ENCODE measurements at regions not wholly inside any gene's neighbourhood (a gene's known extent, or its start where the extent isn't known, plus 50 kb on each side); places are given as distances from the start of the nearest gene placed in this dataset.
A peak's percentile ranks its signal among the peaks of the same experiment; 100 is the strongest.

GRCh38 chr7:114109304-114109703 is 190.5 kb upstream of the PPP1R3A start:
- no peak for DNase-seq
- Mint-ChIP-seq H3K27ac (no peak overlapping the region), H3K4me3 (no peak overlapping the region), H3K4me1 (no peaks in the 10 kb centered on the region), H3K27me3 (peaks cover 10% of the 10 kb centered on the region), H3K36me3 (no peaks in the 10 kb centered on the region), H3K9me3 (ENCODE audit: low read depth) (no peaks in the 10 kb centered on the region)
- CTCF ChIA-PET = no interaction called here
- ATAC-seq = no peak

- Mint-ChIP-seq H3K36me3 (no peaks in the 10 kb centered on the region), H3K27me3 (peaks cover 13% of the 10 kb centered on the region), H3K9me3 (ENCODE audit: low read depth) (no peaks in the 10 kb centered on the region), H3K4me3 (no peak overlapping the region), H3K4me1 (no peaks in the 10 kb centered on the region), H3K27ac (no peak overlapping the region)
- CTCF ChIA-PET = no interaction called here
- ATAC-seq (no peak), DNase-seq (no peak)
Measured at GRCh38 chr7:114108510-114108909, 189.7 kb upstream of the PPP1R3A start.

DNA sequence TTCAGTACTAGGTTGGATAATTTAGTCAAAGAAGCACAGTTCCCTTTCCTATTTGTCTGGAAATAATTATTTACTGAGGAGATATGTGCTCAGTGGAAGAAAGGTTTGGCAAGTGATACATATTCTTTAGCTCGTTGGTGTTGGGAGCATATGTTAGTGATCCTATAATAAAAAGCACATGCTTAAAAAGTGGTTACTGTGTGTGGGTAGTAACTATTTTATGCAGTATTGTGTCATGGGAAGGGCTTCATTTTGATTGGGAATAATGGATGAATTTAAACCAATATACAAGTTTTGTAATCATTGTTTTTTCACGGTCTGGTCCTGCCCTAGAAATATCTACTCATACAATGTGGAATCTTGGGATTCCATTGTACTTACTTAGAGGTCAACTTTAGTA is 188.7 kb upstream of the PPP1R3A start:
- DNase-seq (no peak), ATAC-seq (no peak)
- Mint-ChIP-seq H3K9me3 (ENCODE audit: low read depth) (no peaks in the 10 kb centered on the region), H3K27me3 (peaks cover 18% of the 10 kb centered on the region), H3K27ac (no peak overlapping the region), H3K4me3 (no peak overlapping the region), H3K4me1 (no peaks in the 10 kb centered on the region), H3K36me3 (no peaks in the 10 kb centered on the region)
- CTCF ChIA-PET = interaction anchor here (0.6 kb wide), 1 partner anchor 983 kb away, joined by 4 read pairs; no protein-coding TSS in a partner anchor

GRCh38 chr7:114104035-114104434 is 185.2 kb upstream of the PPP1R3A start:
- no peak for DNase-seq
- Mint-ChIP-seq H3K4me3 (no peak overlapping the region), H3K4me1 (no peaks in the 10 kb centered on the region), H3K27me3 (peaks cover 22% of the 10 kb centered on the region), H3K36me3 (no peaks in the 10 kb centered on the region), H3K27ac (no peak overlapping the region), H3K9me3 (ENCODE audit: low read depth) (no peaks in the 10 kb centered on the region)
- CTCF ChIA-PET = no interaction called here
- ATAC-seq = no peak

GRCh38 chr7:114102996-114103395 is 184.2 kb upstream of the PPP1R3A start:
- H3K27me3 Mint-ChIP-seq = peaks cover 22% of the 10 kb centered on the region
- H3K9me3 Mint-ChIP-seq (ENCODE audit: low read depth) = no peaks in the 10 kb centered on the region
- no peaks in the 10 kb centered on the region for H3K36me3 Mint-ChIP-seq
- ATAC-seq (no peak), DNase-seq (no peak)
- H3K4me3 Mint-ChIP-seq = no peak overlapping the region
- H3K4me1 Mint-ChIP-seq = no peaks in the 10 kb centered on the region
- CTCF ChIA-PET = no interaction called here
- H3K27ac Mint-ChIP-seq = no peak overlapping the region

DNA sequence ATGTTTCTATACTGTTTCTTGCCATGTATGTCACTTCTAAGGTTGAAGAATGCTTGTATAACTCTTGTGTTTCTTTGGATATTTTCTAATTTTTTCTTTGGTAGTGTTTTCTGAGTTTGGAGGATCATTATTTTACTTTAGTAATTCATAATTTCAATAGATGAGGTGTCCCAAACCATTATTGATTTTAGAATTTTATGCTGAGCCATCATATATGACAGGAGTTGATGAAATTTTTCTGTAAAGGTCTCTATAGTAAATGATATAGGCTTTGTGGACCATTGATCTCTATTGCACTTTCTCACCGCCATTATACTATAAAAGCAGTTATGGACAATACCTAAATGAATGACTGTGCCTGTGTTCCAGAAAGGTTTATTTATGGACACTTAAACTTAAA is 183.3 kb upstream of the PPP1R3A start:
- DNase-seq (no peak), ATAC-seq (no peak)
- no peak overlapping the region for H3K27ac Mint-ChIP-seq
- CTCF ChIA-PET = no interaction called here
- no peak overlapping the region for H3K4me3 Mint-ChIP-seq
- H3K9me3 Mint-ChIP-seq (ENCODE audit: low read depth) = no peaks in the 10 kb centered on the region
- H3K4me1 Mint-ChIP-seq = no peaks in the 10 kb centered on the region
- H3K36me3 Mint-ChIP-seq = no peaks in the 10 kb centered on the region
- peaks cover 27% of the 10 kb centered on the region for H3K27me3 Mint-ChIP-seq

DNA sequence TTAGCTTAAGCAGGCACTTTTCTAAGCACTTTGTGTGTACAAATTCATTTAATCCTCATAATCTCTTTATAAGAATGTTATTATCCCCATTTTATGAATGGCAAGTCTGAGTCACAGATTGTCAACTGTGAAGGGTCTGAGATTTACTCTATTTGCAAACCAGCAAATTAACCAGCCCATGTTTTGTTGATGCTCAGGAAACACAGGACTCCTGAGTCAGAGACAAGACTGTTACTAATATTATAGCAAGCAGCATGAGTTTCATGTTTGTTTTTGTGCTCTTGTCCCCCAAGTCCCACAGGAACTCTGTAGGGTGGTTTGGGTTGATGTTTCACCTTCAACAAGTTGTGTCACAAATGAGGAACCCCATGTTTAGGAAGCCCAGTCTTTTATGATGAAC is 182.0 kb upstream of the PPP1R3A start:
- Mint-ChIP-seq H3K4me1 (no peaks in the 10 kb centered on the region), H3K36me3 (no peaks in the 10 kb centered on the region), H3K4me3 (no peak overlapping the region), H3K27me3 (peaks cover 28% of the 10 kb centered on the region), H3K9me3 (ENCODE audit: low read depth) (no peaks in the 10 kb centered on the region), H3K27ac (no peak overlapping the region)
- CTCF ChIA-PET = no interaction called here
- DNase-seq (no peak), ATAC-seq (no peak)

DNA sequence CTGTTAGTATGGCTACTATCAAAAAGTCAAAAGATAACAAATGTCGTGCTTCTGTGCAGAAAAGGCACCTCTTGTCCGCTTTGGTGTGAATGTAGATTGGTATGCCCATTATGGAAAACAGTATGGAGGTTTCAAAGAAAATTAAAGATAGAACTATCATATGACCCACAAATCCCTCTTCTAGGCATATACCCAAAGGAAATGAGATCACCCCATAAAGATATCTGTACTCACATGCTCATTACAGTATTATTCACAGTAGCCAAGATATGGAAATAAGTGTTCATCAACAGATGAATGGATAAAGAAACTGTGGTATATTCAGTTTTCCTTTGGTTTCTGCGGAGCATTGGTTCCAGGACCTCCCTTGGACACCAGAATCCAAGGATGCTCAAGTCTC is 180.5 kb upstream of the PPP1R3A start:
- Mint-ChIP-seq H3K27me3 (peaks cover 30% of the 10 kb centered on the region), H3K4me1 (no peaks in the 10 kb centered on the region), H3K9me3 (ENCODE audit: low read depth) (no peaks in the 10 kb centered on the region), H3K4me3 (no peak overlapping the region), H3K27ac (no peak overlapping the region), H3K36me3 (no peaks in the 10 kb centered on the region)
- no peak for ATAC-seq
- DNase-seq = no peak
- CTCF ChIA-PET = no interaction called here

DNA sequence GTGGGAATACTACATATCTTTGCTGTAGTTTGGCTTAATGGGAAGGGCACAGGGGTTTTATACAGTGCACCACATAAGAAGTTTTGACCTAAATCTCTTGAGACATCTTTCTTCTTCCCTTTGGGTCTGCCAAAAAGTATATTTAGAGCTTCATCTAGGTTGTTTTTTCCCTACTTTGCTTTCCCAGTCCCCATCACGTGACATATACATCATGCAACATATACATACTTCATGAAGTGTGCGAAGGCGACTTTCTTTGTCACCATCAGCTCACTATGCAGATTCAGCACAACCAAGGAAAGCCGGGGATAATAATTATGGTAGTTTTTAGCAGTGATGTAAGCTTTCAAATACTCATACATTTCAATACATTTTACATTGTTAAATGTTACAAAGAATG is 177.1 kb upstream of the PPP1R3A start:
- H3K9me3 Mint-ChIP-seq (ENCODE audit: low read depth) = no peaks in the 10 kb centered on the region
- H3K4me1 Mint-ChIP-seq = no peaks in the 10 kb centered on the region
- ATAC-seq = no peak
- no peaks in the 10 kb centered on the region for H3K36me3 Mint-ChIP-seq
- CTCF ChIA-PET = no interaction called here
- no peak overlapping the region for H3K4me3 Mint-ChIP-seq
- H3K27me3 Mint-ChIP-seq = peaks cover 34% of the 10 kb centered on the region
- H3K27ac Mint-ChIP-seq = no peak overlapping the region
- DNase-seq = no peak

GRCh38 chr7:114088470-114088940 is 169.7 kb upstream of the PPP1R3A start:
- Mint-ChIP-seq H3K4me1 (peaks cover 31% of the 10 kb centered on the region), H3K36me3 (peaks cover 1% of the 10 kb centered on the region), H3K9me3 (ENCODE audit: low read depth) (no peaks in the 10 kb centered on the region), H3K27me3 (peaks cover 74% of the 10 kb centered on the region), H3K27ac (no peak overlapping the region), H3K4me3 (no peak overlapping the region)
- CTCF ChIA-PET = no interaction called here
- DNase-seq (no peak), ATAC-seq (no peak)

DNA sequence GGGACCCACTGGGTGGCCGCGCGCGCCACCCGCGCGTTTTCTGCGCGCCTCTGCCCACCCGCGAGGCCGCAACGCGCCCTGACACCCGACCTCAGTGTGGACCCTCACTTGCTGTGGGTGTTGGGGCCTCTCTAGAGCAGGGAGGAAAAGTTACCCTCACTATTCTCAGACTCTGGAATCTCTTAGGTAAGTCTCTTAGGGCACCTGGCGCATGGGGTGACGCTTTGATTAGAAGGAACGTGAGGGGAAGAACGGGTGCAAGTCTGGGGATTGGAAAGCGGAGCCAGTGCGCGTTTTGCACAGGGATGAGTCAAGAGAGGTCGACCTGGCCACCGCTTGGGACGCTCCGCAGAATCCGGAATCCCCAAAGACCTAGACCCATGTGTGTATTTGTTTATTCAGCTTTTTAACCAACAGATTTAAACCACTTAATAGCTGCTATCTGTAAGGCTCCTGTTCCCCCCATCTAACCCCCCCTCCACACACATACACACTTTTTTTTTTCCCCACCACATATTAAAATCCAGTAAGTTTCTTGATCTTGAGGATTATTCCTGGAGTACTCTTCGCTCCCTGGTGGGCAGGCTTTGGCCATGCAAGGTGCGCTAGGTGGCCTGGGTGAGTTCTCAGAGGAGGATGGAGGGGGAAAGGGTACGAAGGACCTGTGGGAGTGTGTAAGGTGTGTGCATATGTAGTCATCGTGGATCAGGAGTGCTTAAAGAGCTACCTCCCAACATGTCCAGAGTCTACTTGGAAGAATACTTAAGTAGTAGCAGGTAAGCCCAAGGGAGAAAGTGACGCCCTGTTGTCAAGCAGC is 169.1 kb upstream of the PPP1R3A start:
- DNase-seq (no peak), ATAC-seq (no peak)
- Mint-ChIP-seq H3K4me1 (peaks cover 36% of the 10 kb centered on the region), H3K9me3 (ENCODE audit: low read depth) (no peaks in the 10 kb centered on the region), H3K27me3 (peaks cover 74% of the 10 kb centered on the region), H3K36me3 (peaks cover 1% of the 10 kb centered on the region), H3K4me3 (no peak overlapping the region), H3K27ac (no peak overlapping the region)
- CTCF ChIA-PET = no interaction called here

- peaks cover 1% of the 10 kb centered on the region for H3K36me3 Mint-ChIP-seq
- ATAC-seq (no peak), DNase-seq (no peak)
- H3K4me1 Mint-ChIP-seq = peaks cover 40% of the 10 kb centered on the region
- CTCF ChIA-PET = no interaction called here
- H3K4me3 Mint-ChIP-seq = peak overlapping the region; percentile 77
- no peaks in the 10 kb centered on the region for H3K9me3 Mint-ChIP-seq (ENCODE audit: low read depth)
- H3K27ac Mint-ChIP-seq = peak overlapping the region; percentile 59
- peaks cover 78% of the 10 kb centered on the region for H3K27me3 Mint-ChIP-seq
Measured at GRCh38 chr7:114086914-114087652, 168.3 kb upstream of the PPP1R3A start.

DNA sequence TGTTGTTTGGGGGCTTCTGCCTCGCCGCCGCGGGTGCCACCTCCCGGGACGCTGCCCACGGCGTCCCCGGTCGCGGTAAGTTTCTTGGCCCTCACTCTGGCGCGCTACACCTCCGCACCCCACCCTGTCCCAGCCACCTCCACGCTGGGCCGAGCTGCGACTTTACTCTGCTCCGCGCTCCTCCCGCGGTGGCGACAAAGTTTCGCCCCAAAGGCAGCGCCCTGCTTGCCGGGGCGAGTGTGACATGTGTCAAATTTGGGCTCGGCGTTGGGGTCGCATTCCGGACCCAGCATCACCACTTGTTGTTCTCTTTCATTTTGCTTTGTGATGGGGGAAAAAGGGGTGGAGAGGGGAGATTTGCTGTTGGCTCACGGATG is 167.7 kb upstream of the PPP1R3A start:
- H3K27me3 Mint-ChIP-seq = peaks cover 78% of the 10 kb centered on the region
- peaks cover 1% of the 10 kb centered on the region for H3K36me3 Mint-ChIP-seq
- H3K9me3 Mint-ChIP-seq (ENCODE audit: low read depth) = no peaks in the 10 kb centered on the region
- peak; percentile 9 for ATAC-seq
- peak overlapping the region; percentile 14 for H3K27ac Mint-ChIP-seq
- peak overlapping the region; percentile 77 for H3K4me3 Mint-ChIP-seq
- peaks cover 42% of the 10 kb centered on the region for H3K4me1 Mint-ChIP-seq
- DNase-seq = no peak
- CTCF ChIA-PET = no interaction called here

Measured in activated CD8-positive, alpha-beta memory T cell treated with anti-CD3 and anti-CD28 coated beads, Interleukin-2, amount 10 ng/mL, durations not matched to agents 7 days and 5 days (primary cell).